ENCODE measurements at regions not wholly inside any gene's neighbourhood (a gene's known extent, or its start where the extent isn't known, plus 50 kb on each side); places are given as distances from the start of the nearest gene placed in this dataset.

- DNase-seq = no peak
Measured at GRCh38 chr2:217070611-217071010, 210.7 kb upstream of the TNP1 start.

GRCh38 chr2:217070043-217070430, 210.2 kb upstream of the TNP1 start:
- no peak for DNase-seq

- DNase-seq = no peak
Measured at GRCh38 chr2:217069263-217070042, 209.6 kb upstream of the TNP1 start.

- DNase-seq = no peak
Measured at GRCh38 chr2:217068677-217069250, 208.9 kb upstream of the TNP1 start.

- DNase-seq = no peak
Measured at GRCh38 chr2:217067787-217068186, 207.9 kb upstream of the TNP1 start.

- no peak for DNase-seq
Measured at GRCh38 chr2:217066510-217067270, 206.8 kb upstream of the TNP1 start.

- DNase-seq = no peak
Measured at GRCh38 chr2:217065695-217066405, 206.0 kb upstream of the TNP1 start.

GRCh38 chr2:217065012-217065290, 205.1 kb upstream of the TNP1 start:
- no peak for DNase-seq

- DNase-seq = no peak
Measured at GRCh38 chr2:217064234-217065011, 204.6 kb upstream of the TNP1 start.

GRCh38 chr2:217063238-217063755, 203.4 kb upstream of the TNP1 start:
- no peak for DNase-seq

- DNase-seq = no peak
Measured at GRCh38 chr2:217062768-217063167, 202.9 kb upstream of the TNP1 start.

- DNase-seq = no peak
Measured at GRCh38 chr2:217061916-217062505, 202.1 kb upstream of the TNP1 start.

GRCh38 chr2:217060951-217061547, 201.2 kb upstream of the TNP1 start:
- no peak for DNase-seq

GRCh38 chr2:217060516-217060915, 200.7 kb upstream of the TNP1 start:
- DNase-seq = no peak

GRCh38 chr2:217058791-217059755, 199.2 kb upstream of the TNP1 start:
- no peak for DNase-seq

- no peak for DNase-seq
Measured at GRCh38 chr2:217057773-217058172, 197.9 kb upstream of the TNP1 start.

- no peak for DNase-seq
Measured at GRCh38 chr2:217055624-217056023, 195.8 kb upstream of the TNP1 start.

- DNase-seq = no peak
Measured at GRCh38 chr2:217054791-217055190, 194.9 kb upstream of the TNP1 start.

GRCh38 chr2:217052856-217053577, 193.2 kb upstream of the TNP1 start:
- no peak for DNase-seq

- DNase-seq = no peak
Measured at GRCh38 chr2:217051416-217051815, 191.6 kb upstream of the TNP1 start.
